Caco-2 (cell line): ENCODE measurements at regions not wholly inside any gene's neighbourhood (a gene's known extent, or its start where the extent isn't known, plus 50 kb on each side); places are given as distances from the start of the nearest gene placed in this dataset.

ENCODE experiments used
- BruUV-seq: library from RNA; stranded (reverse); fragments of 400-500 nt; replicated peaks from 2 replicates; lab custom pipeline; 2021; lab: Mats Ljungman, UMichigan
- CTCF ChIA-PET: fragments of 300-600 bp; sonication (Branson Sonifier 250); formaldehyde crosslinking; loops from one replicate; lab custom pipeline; 2022; ENCODE audit warnings: antibody characterized with exemption; lab: Charles Lee
- POLR2A ChIA-PET: fragments of 300-600 bp; sonication (Branson Sonifier 250); formaldehyde crosslinking; loops from one replicate; lab custom pipeline; 2022; ENCODE audit warnings: antibody characterized with exemption; lab: Charles Lee
- DNase-seq, 2 experiments: peaks; one replicate each; pipeline versions ENCODE4 v3.0.0 to v3.0.0-alpha.2; 2020 to 2022
- H3K27me3 ChIP-seq: replicated peaks from 2 replicates; pipeline ENCODE4 v1.6.0; 2011; ENCODE audit warnings: low read length; ENCODE audit not compliant: control insufficient read depth, insufficient read depth
- H3K36me3 ChIP-seq: 2 replicates; pipeline ENCODE4 v1.5.1; 2011; ENCODE audit warnings: low read length; ENCODE audit not compliant: control insufficient read depth, insufficient read depth
- H3K4me1 ChIP-seq: fragments of 250-450 bp; sonication (Bioruptor Pico); 2 replicates; pipeline ENCODE4 v1.5.1; 2020; ENCODE audit warnings: mild to moderate bottlenecking
- H3K4me3 ChIP-seq: 2 replicates; pipeline ENCODE4 v1.5.1; 2011; ENCODE audit warnings: low read depth, mild to moderate bottlenecking, control low read depth, low read length
- H3K9me3 ChIP-seq: fragments of 250-450 bp; sonication (Bioruptor Pico); 2 replicates; pipeline ENCODE4 v1.5.1; 2020; ENCODE audit warnings: mild to moderate bottlenecking, moderate library complexity
- H3K27ac Mint-ChIP-seq: one replicate; pipeline ENCODE4 v1.8.0; 2022; ENCODE audit warnings: mixed read lengths; ENCODE audit not compliant: unreplicated experiment
- H3K27me3 Mint-ChIP-seq: one replicate; pipeline ENCODE4 v1.8.0; 2022; ENCODE audit warnings: mixed read lengths; ENCODE audit not compliant: insufficient read depth, unreplicated experiment
- H3K36me3 Mint-ChIP-seq: one replicate; pipeline ENCODE4 v1.8.0; 2022; ENCODE audit warnings: mild to moderate bottlenecking, mixed read lengths; ENCODE audit not compliant: insufficient read depth, unreplicated experiment
- H3K4me1 Mint-ChIP-seq: one replicate; pipeline ENCODE4 v1.8.0; 2022; ENCODE audit warnings: low read depth, mixed read lengths; ENCODE audit not compliant: unreplicated experiment
- H3K4me3 Mint-ChIP-seq: one replicate; pipeline ENCODE4 v1.8.0; 2022; ENCODE audit warnings: mild to moderate bottlenecking, moderate library complexity, mixed read lengths; ENCODE audit not compliant: unreplicated experiment
- H3K9me3 Mint-ChIP-seq: one replicate; pipeline ENCODE4 v1.8.0; 2022; ENCODE audit warnings: mixed read lengths; ENCODE audit not compliant: unreplicated experiment
- CTCF ChIP-seq, 2 experiments: fragments of 200-600 bp in 1 of 2; IDR thresholded peaks; 1 replicate in 1 of 2; 2 replicates in 1 of 2; pipeline versions ENCODE4 v1.5.1 to v1.8.0; 2011 to 2022; ENCODE audit warnings: antibody characterized with exemption in 1 of 2, control low read depth in 1 of 2, inconsistent platforms in 1 of 2, low read depth in 1 of 2, low read length in 1 of 2, mild to moderate bottlenecking in 1 of 2, moderate library complexity in 1 of 2; ENCODE audit not compliant: insufficient read depth in 1 of 2, severe bottlenecking in 1 of 2, unreplicated experiment in 1 of 2
- intact Hi-C: fragments of 100-400 bp; cut with micrococcal nuclease; formaldehyde crosslinking; loops from one replicate; pipeline ENCODE4 v1.10.0; 2022; ENCODE audit not compliant: unreplicated experiment

- Mint-ChIP-seq H3K4me1 (peaks cover 8% of the 10 kb centered on the region), H3K27ac (no peak overlapping the region), H3K9me3 (no peaks in the 10 kb centered on the region), H3K27me3 (no peaks in the 10 kb centered on the region), H3K36me3 (no peaks in the 10 kb centered on the region), H3K4me3 (no peak overlapping the region)
- CTCF ChIA-PET = no interaction called here
- Histone ChIP-seq H3K36me3 (no peaks in the 10 kb centered on the region), H3K27me3 (no peaks in the 10 kb centered on the region), H3K4me1 (no peaks in the 10 kb centered on the region), H3K9me3 (no peaks in the 10 kb centered on the region), H3K4me3 (no peak overlapping the region)
- TF ChIP-seq CTCF (IDR thresholded peaks at IDR 0.05; ENCODE audit: insufficient read depth in 1 of 2, low read depth in 1 of 2, low read length in 1 of 2, severe bottlenecking in 1 of 2, unreplicated experiment in 1 of 2) = no peak
- intact Hi-C loops = no loop called here
- BruUV-seq = no TSS peak
- no peak for DNase-seq
- POLR2A ChIA-PET = no interaction called here
Measured at GRCh38 chr20:17834804-17835203, 133.8 kb downstream of the SNX5 start.

GRCh38 chr20:17833036-17833674, 133.4 kb downstream of the BANF2 start:
- no peak for DNase-seq
- H3K9me3 ChIP-seq = no peaks in the 10 kb centered on the region
- intact Hi-C loops = no loop called here
- Mint-ChIP-seq H3K27ac (no peak overlapping the region), H3K4me1 (peaks cover 8% of the 10 kb centered on the region), H3K27me3 (no peaks in the 10 kb centered on the region), H3K9me3 (no peaks in the 10 kb centered on the region), H3K36me3 (no peaks in the 10 kb centered on the region), H3K4me3 (no peak overlapping the region)
- no peak for TF ChIP-seq CTCF (IDR thresholded peaks at IDR 0.05; ENCODE audit: insufficient read depth in 1 of 2, low read depth in 1 of 2, low read length in 1 of 2, severe bottlenecking in 1 of 2, unreplicated experiment in 1 of 2)
- no peaks in the 10 kb centered on the region for H3K4me1 ChIP-seq
- BruUV-seq = no TSS peak
- CTCF ChIA-PET = no interaction called here
- no peaks in the 10 kb centered on the region for H3K36me3 ChIP-seq
- POLR2A ChIA-PET = interaction anchor here (0.6 kb wide), 1 partner anchor 44 kb away, joined by 3 read pairs; no protein-coding TSS in a partner anchor
- H3K4me3 ChIP-seq = no peak overlapping the region
- no peaks in the 10 kb centered on the region for H3K27me3 ChIP-seq

- no peaks in the 10 kb centered on the region for H3K4me1 ChIP-seq
- no TSS peak for BruUV-seq
Measured at GRCh38 chr20:17832236-17832915, 132.6 kb downstream of the BANF2 start.

More at GRCh38 chr20:17832236-17832915, 132.6 kb downstream of the BANF2 start:
- Histone ChIP-seq H3K9me3 (no peaks in the 10 kb centered on the region), H3K36me3 (no peaks in the 10 kb centered on the region), H3K27me3 (no peaks in the 10 kb centered on the region), H3K4me3 (no peak overlapping the region)
- Mint-ChIP-seq H3K4me1 (peaks cover 8% of the 10 kb centered on the region), H3K4me3 (no peak overlapping the region), H3K27ac (no peak overlapping the region), H3K27me3 (no peaks in the 10 kb centered on the region), H3K9me3 (no peaks in the 10 kb centered on the region), H3K36me3 (no peaks in the 10 kb centered on the region)
- ChIA-PET POLR2A (interaction anchor here (0.6 kb wide), 1 partner anchor 43 kb away, joined by 3 read pairs; no protein-coding TSS in a partner anchor), CTCF (no interaction called here)
- TF ChIP-seq CTCF (IDR thresholded peaks at IDR 0.05; ENCODE audit: insufficient read depth in 1 of 2, low read depth in 1 of 2, low read length in 1 of 2, severe bottlenecking in 1 of 2, unreplicated experiment in 1 of 2) = no peak
- DNase-seq = no peak
- intact Hi-C loops = no loop called here
